Inflammatory macrophage treated with lipopolysaccharide for 4 hours (primary cell): ENCODE measurements at regions not wholly inside any gene's neighbourhood (a gene's known extent, or its start where the extent isn't known, plus 50 kb on each side); places are given as distances from the start of the nearest gene placed in this dataset.
A peak's percentile ranks its signal among the peaks of the same experiment; 100 is the strongest.

ENCODE experiments used
- DNase-seq: peaks from one replicate; pipeline ENCODE4 v3.0.0-alpha.2; 2020

DNA sequence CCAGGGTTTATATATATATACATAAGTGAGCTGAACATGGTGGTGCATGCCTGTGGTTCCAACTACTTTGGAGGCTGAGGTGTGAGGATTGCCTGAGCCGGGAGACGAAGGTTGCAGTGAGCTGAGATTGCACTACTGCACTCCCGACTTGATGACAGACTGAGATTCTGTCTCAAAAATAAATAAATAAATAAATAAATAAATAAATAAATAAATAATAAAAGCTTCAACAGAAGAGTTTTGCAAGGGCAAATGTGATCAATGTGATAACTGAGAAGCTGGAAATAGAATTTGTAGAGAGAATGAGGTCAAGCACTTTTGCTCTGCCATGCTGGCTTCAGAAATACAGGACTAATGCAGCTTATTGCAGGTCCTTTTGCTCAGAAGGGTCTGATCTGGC is 855.8 kb upstream of the PRMT6 start:
- DNase-seq = no peak

- DNase-seq = no peak
These were observed 849.3 kb upstream of the PRMT6 start for GRCh38 chr1:106207185-106207584.

DNA sequence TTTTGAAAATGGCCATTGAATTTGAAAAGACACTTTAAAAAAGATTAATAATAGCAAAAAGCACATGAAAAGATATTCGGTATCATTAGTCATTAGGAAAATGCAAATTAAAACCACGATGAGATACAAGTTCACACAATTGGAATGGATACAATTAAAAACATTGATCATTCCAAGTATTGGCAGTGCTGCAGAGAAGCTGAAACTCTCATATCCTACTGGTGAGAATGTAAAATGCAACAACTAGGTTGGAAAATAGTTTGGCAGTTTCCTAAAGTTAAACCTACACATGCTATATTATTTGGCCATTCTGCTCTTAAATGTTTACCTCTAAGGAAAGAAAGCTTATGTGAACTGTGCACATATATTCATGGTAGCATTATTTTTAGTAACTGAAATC is 838.7 kb upstream of the PRMT6 start:
- no peak for DNase-seq

- DNase-seq = no peak
These were observed 834.1 kb upstream of the PRMT6 start for GRCh38 chr1:106222403-106222802.

GRCh38 chr1:106223213-106223612 is 833.3 kb upstream of the PRMT6 start:
- no peak for DNase-seq

DNA sequence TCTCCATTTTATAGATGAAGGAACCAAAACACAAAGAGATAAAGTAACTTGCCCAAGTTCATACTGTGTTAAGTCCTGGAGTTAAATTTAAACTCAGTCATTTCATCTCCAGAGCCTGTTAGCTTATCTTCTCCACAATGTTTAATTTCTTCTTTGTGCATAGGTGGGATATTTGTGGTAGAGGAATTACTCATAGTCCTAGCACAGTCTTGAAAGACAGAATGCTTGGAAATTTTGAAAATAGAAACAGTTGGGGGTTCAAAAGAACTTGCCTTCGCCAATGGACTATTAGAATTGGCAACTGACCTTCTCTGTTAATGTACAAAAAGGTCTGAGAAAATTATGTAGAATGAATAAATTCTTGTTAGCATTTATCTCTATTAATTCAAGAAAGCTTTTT is 832.0 kb upstream of the PRMT6 start:
- DNase-seq = no peak

DNA sequence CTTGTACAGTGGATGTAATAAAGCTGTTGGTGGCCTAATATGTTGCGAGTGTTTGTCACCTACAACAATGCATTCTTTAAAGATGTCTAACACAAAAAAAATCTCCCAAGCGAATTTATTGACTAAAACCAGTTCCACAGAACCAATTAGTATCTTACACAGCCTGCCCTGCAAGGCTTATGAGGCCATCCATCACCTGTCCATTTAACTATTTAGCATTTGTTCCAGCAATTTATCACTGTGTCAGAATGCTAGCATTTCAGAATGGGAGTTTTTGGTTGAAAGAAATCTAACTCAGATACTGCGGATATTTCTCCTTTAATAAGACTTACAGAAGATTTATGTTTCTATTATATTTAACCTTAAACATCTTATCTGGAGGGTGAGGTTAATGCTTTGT is 831.1 kb upstream of the PRMT6 start:
- DNase-seq = no peak

- DNase-seq = no peak
These were observed 829.9 kb upstream of the PRMT6 start for GRCh38 chr1:106226550-106226949.

DNA sequence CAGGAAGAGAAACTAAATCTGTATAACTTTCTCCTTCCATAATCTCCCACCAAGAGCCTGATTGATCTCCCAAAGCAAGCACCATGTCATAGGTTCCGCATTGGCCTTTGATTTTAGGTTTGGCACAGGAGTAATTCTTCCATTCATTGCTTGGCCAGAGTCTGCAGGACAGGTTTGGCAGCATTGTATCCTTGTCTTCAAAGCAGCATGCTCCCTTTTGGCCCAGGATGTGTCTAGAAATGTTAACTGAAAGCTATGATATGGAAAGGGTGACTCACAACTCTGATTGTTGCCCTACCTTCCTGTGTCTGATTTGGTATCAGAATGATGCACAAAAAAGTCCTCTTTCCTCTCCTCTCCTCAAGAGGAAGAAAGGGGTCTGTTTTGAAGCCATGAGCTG is 824.3 kb upstream of the PRMT6 start:
- no peak for DNase-seq

GRCh38 chr1:106233511-106233910 is 823.0 kb upstream of the PRMT6 start:
- no peak for DNase-seq

DNA sequence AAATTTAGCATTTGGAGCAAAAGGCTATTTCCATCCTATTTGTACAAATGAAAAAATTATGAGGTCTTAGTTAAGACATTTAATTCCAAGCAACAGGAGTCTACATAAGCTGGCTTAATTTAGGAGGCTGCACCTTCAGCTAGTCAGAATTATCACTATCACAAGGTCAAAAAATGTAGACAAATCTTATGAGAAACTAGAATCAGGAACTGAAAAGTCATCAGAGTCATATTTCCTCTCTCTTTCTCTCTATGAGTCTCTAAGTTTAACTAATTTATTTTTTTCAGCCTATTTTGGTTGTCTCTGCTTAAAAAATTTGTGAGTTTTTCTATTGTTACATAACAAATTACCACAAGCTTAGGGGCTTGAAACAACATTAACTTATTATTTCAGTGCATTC is 807.1 kb upstream of the PRMT6 start:
- no peak for DNase-seq

DNA sequence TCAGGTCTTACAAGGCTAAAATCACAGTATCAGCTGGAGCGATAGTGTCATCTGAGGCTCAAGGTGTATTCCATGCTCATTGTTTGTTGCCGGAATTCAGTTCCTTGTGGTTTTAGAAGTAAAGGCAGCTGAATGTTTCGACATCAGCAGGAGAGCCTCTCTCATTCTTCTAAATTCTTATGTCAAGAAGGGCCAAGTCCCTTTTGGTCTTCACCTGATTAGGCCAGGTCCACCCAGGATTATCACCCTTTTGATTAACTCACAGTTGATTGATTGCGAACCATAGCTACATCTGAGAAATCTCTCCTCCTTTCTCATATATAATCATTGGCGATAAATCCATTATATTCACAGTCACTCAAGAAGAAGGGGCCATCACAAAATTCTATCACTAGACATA is 806.7 kb upstream of the PRMT6 start:
- DNase-seq = no peak

- DNase-seq = peak; percentile 0
These were observed 801.7 kb upstream of the PRMT6 start for GRCh38 chr1:106254748-106255147.

DNA sequence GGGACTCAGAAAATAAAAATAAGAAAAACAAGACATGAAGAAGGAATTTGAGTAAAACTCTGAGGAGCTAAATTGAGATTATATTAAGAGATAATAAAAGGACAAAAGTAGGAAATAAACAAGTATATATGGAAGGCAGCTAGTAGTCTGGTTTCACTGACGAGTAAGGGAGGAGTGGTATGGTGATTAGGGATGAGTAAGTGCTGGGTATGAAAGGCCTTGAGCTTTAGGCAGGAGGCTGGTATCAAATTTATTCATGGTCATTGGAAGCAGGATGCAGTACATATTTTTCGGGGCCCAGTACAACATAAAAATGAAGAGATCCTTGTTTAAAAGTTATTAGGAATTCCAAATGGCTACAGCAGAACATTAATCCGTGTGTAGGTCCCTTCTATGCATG is 789.7 kb upstream of the PRMT6 start:
- DNase-seq = no peak

GRCh38 chr1:106268070-106268469 is 788.4 kb upstream of the PRMT6 start:
- DNase-seq = no peak

DNA sequence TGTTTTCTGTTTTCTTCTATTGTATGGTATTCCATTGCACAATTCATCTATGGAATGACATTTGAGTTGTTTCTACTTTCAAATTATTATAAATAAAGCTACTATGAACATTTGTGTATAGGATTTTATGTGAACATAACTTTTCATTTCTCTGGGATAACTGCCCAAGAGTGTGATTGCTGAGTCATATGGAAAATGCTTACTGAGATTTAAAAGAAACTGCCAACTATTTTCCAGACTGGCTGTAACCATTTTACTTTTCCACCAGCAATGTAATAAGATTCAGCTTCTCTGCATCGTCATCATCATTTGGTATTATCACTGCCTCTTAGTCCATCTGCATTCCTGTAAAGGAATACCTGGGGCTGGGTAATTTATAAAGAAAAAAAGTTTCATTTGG is 779.6 kb upstream of the PRMT6 start:
- no peak for DNase-seq

DNA sequence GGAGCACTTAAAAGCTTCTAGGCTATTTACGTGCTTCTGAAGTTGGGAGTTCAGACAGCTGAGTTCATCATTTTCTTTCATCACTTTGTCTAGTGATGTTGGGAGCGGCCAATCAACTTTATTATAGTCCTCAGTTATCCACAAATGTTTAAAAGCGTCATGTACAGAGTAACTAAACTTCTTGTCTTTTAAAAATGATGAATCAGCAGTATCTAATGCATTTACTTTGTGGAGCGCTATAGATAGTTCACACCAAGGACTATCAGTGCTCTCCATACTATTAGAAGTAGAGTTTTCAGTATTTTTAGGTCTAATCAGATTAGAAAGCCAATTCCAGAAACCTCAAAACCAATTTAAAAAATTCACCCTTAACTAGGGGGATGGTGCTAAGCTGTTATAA is 778.7 kb upstream of the PRMT6 start:
- no peak for DNase-seq

DNA sequence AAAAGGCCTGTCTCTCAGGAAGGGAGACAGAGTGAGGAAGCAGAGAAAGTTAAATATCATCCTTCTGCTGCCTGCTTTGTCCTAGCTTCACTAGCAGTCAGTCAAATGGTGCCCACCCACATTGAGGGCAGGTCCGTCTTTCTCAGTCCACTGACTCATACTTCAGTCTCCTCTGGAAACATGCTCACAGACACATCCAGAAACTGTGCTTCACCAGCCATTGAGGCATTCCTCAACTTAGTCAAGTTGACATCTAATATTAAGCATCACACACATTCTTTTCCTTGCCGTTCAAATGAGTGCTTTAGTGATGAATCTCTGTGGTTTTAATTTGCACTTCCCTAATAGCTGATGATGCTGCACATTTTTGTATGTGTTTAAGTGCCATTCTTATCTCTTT is 777.8 kb upstream of the PRMT6 start:
- DNase-seq = no peak

DNA sequence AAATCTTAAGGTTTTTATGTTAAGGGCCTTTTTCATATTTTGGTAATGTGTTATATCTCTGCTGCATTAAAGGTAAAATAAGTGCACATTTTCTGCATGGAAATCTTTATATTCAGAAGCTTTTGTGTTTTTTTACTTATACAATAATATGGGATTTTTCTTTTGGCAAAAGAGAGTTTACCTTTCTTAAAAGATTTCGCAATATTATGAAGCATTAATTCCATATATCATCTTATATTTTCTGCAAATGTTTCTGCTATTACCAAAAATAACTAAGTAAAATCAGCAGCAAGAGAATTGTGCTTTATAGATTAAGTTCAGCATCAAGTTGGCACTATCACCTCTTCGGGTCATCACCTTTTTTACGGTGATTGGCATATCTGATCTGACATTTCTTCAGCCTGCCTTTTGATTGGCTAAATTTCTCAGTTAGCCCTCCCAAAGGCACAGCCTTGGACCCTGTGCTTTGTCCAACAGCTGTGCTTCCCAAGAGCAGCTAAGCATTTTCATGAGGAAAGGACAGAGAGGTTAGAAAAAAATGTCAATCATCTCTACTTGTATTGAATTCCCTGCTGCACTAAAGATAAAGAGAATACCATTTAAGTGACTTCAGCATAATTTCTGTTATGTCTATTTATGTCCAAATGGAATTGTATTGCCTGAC is 767.1 kb upstream of the PRMT6 start:
- DNase-seq = no peak

- no peak for DNase-seq
These were observed 765.5 kb upstream of the PRMT6 start for GRCh38 chr1:106290805-106291501.

DNA sequence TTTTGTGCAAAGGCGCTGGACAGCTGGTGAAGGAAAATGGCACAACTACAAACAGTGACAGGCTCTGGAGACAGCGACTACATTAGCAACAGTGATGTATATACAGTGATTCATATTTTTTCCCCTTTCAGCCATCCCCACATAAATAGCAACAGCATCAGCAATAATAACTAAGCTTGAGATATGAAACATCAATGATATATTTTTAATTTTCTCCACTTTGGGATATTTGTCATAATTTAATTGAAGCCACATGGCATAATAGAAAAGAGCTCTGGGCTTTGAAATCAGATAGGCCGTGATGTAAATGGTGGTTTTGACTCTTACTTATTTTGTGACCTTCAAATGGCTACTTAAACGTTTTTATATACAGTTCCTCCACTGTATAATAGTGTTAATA is 764.3 kb upstream of the PRMT6 start:
- DNase-seq = no peak

- DNase-seq = no peak
These were observed 760.0 kb upstream of the PRMT6 start for GRCh38 chr1:106296431-106296830.

DNA sequence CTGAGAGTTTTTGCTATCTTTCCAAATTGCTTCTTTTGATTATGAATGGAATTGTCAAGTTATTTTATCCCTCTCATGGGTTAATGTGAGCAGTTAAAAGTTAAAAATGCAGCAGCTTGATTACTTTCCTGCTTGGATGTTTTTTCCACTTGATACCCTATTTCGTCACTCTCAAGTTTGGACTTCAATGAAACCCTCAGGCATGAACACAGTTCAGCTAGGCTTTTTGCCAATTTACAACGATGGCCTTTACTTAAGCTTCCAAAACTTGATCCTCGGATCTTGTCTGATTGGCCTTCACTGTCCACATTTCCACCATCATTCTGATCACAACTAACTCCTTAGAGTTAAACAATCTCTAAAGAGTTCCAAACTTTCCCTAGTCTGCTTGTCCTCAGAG is 752.4 kb upstream of the PRMT6 start:
- DNase-seq = no peak

- no peak for DNase-seq
These were observed 736.9 kb upstream of the PRMT6 start for GRCh38 chr1:106319612-106320011.

DNA sequence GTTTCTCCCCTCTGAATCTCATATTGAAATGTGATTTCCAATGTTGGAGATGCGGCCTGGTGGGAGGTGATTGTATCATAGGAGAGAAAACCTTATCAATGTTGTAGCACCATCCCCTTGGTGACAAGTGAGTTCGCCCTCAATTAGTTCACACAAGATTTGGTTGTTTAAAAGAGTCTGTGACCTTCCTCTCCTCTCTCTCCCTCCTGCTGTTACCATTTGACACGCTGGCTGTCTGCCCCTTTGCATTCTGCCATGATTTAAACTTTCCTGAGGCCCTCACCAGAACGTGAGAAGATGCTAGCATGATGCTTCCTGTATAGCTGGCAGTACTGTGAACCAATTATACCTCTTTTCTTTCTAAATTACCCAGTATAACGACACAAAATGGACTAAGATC is 730.9 kb upstream of the PRMT6 start:
- DNase-seq = no peak
